LNCAP (cell line): ENCODE measurements at regions not wholly inside any gene's neighbourhood (a gene's known extent, or its start where the extent isn't known, plus 50 kb on each side); places are given as distances from the start of the nearest gene placed in this dataset.

Source experiments
- CTCF ChIP-seq: fragments of 450-650 bp; IDR thresholded peaks from 2 replicates; pipeline ENCODE4 v1.5.1; 2017; ENCODE audit warnings: mild to moderate bottlenecking

GRCh38 chr4:18803781-18804180, 782.2 kb upstream of the LCORL start:
- no peak for TF ChIP-seq CTCF

- no peak for TF ChIP-seq CTCF
These were observed 776.6 kb upstream of the LCORL start for GRCh38 chr4:18798123-18798522.

- no peak for TF ChIP-seq CTCF
These were observed 774.2 kb upstream of the LCORL start for GRCh38 chr4:18795794-18796193.

- no peak for TF ChIP-seq CTCF
These were observed 755.8 kb upstream of the LCORL start for GRCh38 chr4:18777190-18777930.

- TF ChIP-seq CTCF, result no peak
These were observed 746.4 kb upstream of the LCORL start for GRCh38 chr4:18767921-18768320.

- TF ChIP-seq CTCF, result no peak
These were observed 735.1 kb upstream of the LCORL start for GRCh38 chr4:18756671-18757070.

GRCh38 chr4:18754180-18754579, 732.6 kb upstream of the LCORL start:
- TF ChIP-seq CTCF, result no peak

- TF ChIP-seq CTCF, result no peak
These were observed 729.5 kb upstream of the LCORL start for GRCh38 chr4:18751083-18751482.
